Pancreas (tissue), 10 donors: ENCODE measurements at regions not wholly inside any gene's neighbourhood (a gene's known extent, or its start where the extent isn't known, plus 50 kb on each side); places are given as distances from the start of the nearest gene placed in this dataset.

Source experiments
- ATAC-seq, 4 donors: fragments of 200-7000 bp; cut with Tn5 transposase; one replicate each; pipeline versions ENCODE4 v1.8.0 to v1.9.1; 2020; ENCODE audit warnings: mild to moderate bottlenecking in 4 of 4, moderate library complexity in 4 of 4
- DNase-seq, 6 donors: peaks; one replicate each; pipeline ENCODE4 v3.0.0-alpha.2; 2020
- FAIRE-seq: peaks from 2 replicates; lab custom pipeline; 2012; peaks lifted over from hg19 to GRCh38; lab: Jason Lieb, UNC
- H3K27ac ChIP-seq, 4 donors: fragments of 200-600 bp; sonication (generic); 1 replicate in 3 of 4; 2 replicates in 1 of 4; pipeline versions ENCODE4 v1.5.0 to v1.8.0; 2020
- H3K27me3 ChIP-seq, 4 donors: fragments of 200-600 bp; one replicate each; pipeline ENCODE4 v1.8.0; 2021
- H3K36me3 ChIP-seq, 3 donors: fragments of 200-600 bp; sonication (generic) in 1 of 3; one replicate each; pipeline versions ENCODE4 v1.5.0 to v1.8.0; 2020 to 2021
- H3K4me1 ChIP-seq, 3 donors: fragments of 200-600 bp; one replicate each; pipeline ENCODE4 v1.8.0; 2021
- H3K4me3 ChIP-seq, 4 donors: fragments of 200-600 bp; sonication (generic) in 2 of 4; one replicate each; pipeline versions ENCODE4 v1.5.0 to v1.8.0; 2020 to 2021
- H3K9me3 ChIP-seq, 4 donors: fragments of 200-600 bp; one replicate each; pipeline ENCODE4 v1.8.0; 2021
- CTCF ChIP-seq, 4 donors: fragments of 200-600 bp; sonication (generic) in 3 of 4; IDR thresholded peaks; one replicate each; pipeline versions ENCODE4 v1.5.0 to v1.8.0; 2021; ENCODE audit warnings: antibody characterized with exemption in 4 of 4
- WGBS, 2 donors: extraction: QIAGEN DNeasy Blood & Tissue Kit; methylation state at CpG; one replicate each; pipeline ENCODE4 v1.1.7; 2013; 5-methylcytosine and 5-hydroxymethylcytosine counted together
- intact Hi-C, 3 donors: fragments of 100-400 bp; cut with DNase I; formaldehyde crosslinking; loops; one replicate each; pipeline versions ENCODE4 v1.11.1 to v1.14.2; 2022
- donor health status: healthy with polysubstance abuse.
- donor health status: DM: no; HTN: no; CAD: no; lungs with moderate emphysema.
- donor health status: DM: no; HTN: no; CAD: no.
- donor health status: control.
- donor health status: control.
- donor health status: Bipolar disorder and iron deficiency.
- donor health status: DM: yes; HTN: yes; CAD: no.
- donor health status: DM: no; HTN: no; CAD: no.
- donor health status: DM: no; HTN: no; CAD: no.
- donor health status: DM: yes; HTN: yes; CAD: no.

GRCh38 chr5:145226726-145227125, 608.4 kb downstream of the PRELID2 start:
- no peaks in the 10 kb centered on the region for H3K36me3 ChIP-seq
- H3K4me3 ChIP-seq: no peak overlapping the region
- H3K27me3 ChIP-seq: no peaks in the 10 kb centered on the region
- WGBS, 2 donors: 67 to 69% methylated on average over 3 of the region's 3 CpGs
- intact Hi-C loops: no loop called here
- ATAC-seq: no peak
- H3K9me3 ChIP-seq: no peaks in the 10 kb centered on the region
- no peak for TF ChIP-seq CTCF (IDR thresholded peaks at IDR 0.05)
- DNase-seq: no peak
- no peak overlapping the region for H3K27ac ChIP-seq
- H3K4me1 ChIP-seq: no peaks in the 10 kb centered on the region
- no peak for FAIRE-seq

GRCh38 chr5:145225529-145225928, 609.6 kb downstream of the PRELID2 start:
- intact Hi-C loops: no loop called here
- H3K4me3 ChIP-seq: no peak overlapping the region
- H3K9me3 ChIP-seq: no peaks in the 10 kb centered on the region
- FAIRE-seq: no peak
- no peaks in the 10 kb centered on the region for H3K27me3 ChIP-seq
- WGBS, 2 donors: 93% methylated on average over 1 of the region's 1 CpG
- no peak for TF ChIP-seq CTCF (IDR thresholded peaks at IDR 0.05)
- ATAC-seq: no peak
- no peak for DNase-seq
- H3K27ac ChIP-seq: no peak overlapping the region
- no peaks in the 10 kb centered on the region for H3K4me1 ChIP-seq
- no peaks in the 10 kb centered on the region for H3K36me3 ChIP-seq

GRCh38 chr5:145223582-145223981, 611.6 kb downstream of the PRELID2 start:
- 95 to 97% methylated on average over 3 of the region's 3 CpGs for WGBS, 2 donors
- no peaks in the 10 kb centered on the region for H3K4me1 ChIP-seq
- intact Hi-C loops: no loop called here
- no peak overlapping the region for H3K27ac ChIP-seq
- ATAC-seq: no peak
- H3K27me3 ChIP-seq: no peaks in the 10 kb centered on the region
- H3K36me3 ChIP-seq: no peaks in the 10 kb centered on the region
- H3K4me3 ChIP-seq: no peak overlapping the region
- H3K9me3 ChIP-seq: no peaks in the 10 kb centered on the region
- no peak for DNase-seq
- no peak for FAIRE-seq
- TF ChIP-seq CTCF (IDR thresholded peaks at IDR 0.05): no peak

GRCh38 chr5:145222622-145223021, 612.5 kb downstream of the PRELID2 start:
- intact Hi-C loops: no loop called here
- H3K27me3 ChIP-seq: no peaks in the 10 kb centered on the region
- H3K4me3 ChIP-seq: no peak overlapping the region
- H3K36me3 ChIP-seq: no peaks in the 10 kb centered on the region
- ATAC-seq (no peak), FAIRE-seq (no peak), DNase-seq (no peak)
- H3K27ac ChIP-seq: no peak overlapping the region
- no peaks in the 10 kb centered on the region for H3K4me1 ChIP-seq
- no peak for TF ChIP-seq CTCF (IDR thresholded peaks at IDR 0.05)
- H3K9me3 ChIP-seq: no peaks in the 10 kb centered on the region

- ATAC-seq: no peak
Observed at GRCh38 chr5:145221416-145221815, 613.7 kb downstream of the PRELID2 start.

More at GRCh38 chr5:145221416-145221815, 613.7 kb downstream of the PRELID2 start:
- intact Hi-C loops: no loop called here
- FAIRE-seq: no peak
- Histone ChIP-seq H3K4me3 (no peak overlapping the region), H3K9me3 (no peaks in the 10 kb centered on the region), H3K27ac (no peak overlapping the region), H3K36me3 (no peaks in the 10 kb centered on the region), H3K27me3 (no peaks in the 10 kb centered on the region), H3K4me1 (no peaks in the 10 kb centered on the region)
- TF ChIP-seq CTCF (IDR thresholded peaks at IDR 0.05): no peak
- no peak for DNase-seq
- WGBS, 2 donors: 94 to 100% methylated on average over 1 of the region's 1 CpG
